Epithelial cell of proximal tubule (primary cell): ENCODE measurements at regions not wholly inside any gene's neighbourhood (a gene's known extent, or its start where the extent isn't known, plus 50 kb on each side); places are given as distances from the start of the nearest gene placed in this dataset.

Experiments used
- DNase-seq: peaks from one replicate; pipeline ENCODE4 v3.0.0-alpha.2; 2011; ENCODE audit warnings: low read depth
- H3K4me3 ChIP-seq: 2 replicates; pipeline ENCODE4 v1.5.1; 2011; ENCODE audit warnings: low read depth, mild to moderate bottlenecking, low read length
- TF ChIP-seq, protein P1 (sequence below): conservative IDR thresholded peaks from 2 replicates; pipeline ENCODE4 v1.5.1; 2012; ENCODE audit warnings: low read depth, mild to moderate bottlenecking, low read length

- H3K4me3 ChIP-seq, result no peak overlapping the region
- TF ChIP-seq, protein P1, sequence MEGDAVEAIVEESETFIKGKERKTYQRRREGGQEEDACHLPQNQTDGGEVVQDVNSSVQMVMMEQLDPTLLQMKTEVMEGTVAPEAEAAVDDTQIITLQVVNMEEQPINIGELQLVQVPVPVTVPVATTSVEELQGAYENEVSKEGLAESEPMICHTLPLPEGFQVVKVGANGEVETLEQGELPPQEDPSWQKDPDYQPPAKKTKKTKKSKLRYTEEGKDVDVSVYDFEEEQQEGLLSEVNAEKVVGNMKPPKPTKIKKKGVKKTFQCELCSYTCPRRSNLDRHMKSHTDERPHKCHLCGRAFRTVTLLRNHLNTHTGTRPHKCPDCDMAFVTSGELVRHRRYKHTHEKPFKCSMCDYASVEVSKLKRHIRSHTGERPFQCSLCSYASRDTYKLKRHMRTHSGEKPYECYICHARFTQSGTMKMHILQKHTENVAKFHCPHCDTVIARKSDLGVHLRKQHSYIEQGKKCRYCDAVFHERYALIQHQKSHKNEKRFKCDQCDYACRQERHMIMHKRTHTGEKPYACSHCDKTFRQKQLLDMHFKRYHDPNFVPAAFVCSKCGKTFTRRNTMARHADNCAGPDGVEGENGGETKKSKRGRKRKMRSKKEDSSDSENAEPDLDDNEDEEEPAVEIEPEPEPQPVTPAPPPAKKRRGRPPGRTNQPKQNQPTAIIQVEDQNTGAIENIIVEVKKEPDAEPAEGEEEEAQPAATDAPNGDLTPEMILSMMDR, result no peak
- DNase-seq, result no peak
Measured at GRCh38 chr16:56109205-56109604, 82.1 kb upstream of the GNAO1 start.

GRCh38 chr16:56108724-56109123 lies 82.6 kb upstream of the GNAO1 start:
- H3K4me3 ChIP-seq, result no peak overlapping the region
- TF ChIP-seq, protein P1, result no peak
- no peak for DNase-seq

DNA sequence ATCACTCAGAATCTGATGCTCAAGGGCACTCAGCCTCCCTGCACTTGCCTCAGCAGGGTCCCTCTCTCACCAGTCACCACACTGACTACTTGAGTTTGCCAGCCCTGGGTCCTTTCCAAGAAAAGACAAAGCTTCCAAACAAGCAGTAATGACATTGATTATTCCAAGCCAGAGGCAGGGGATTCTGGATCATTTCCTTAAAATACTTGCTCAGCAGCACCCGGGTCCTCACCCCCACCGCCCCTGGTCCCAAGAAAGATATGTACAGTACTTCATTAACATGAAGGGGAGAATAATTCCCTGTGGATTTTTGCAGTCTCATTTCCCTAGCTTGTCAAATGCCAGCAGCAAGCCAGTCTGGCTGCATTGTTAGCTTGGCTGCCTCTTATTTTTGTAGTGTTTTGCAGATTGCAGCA lies 83.2 kb upstream of the GNAO1 start:
- H3K4me3 ChIP-seq, result no peak overlapping the region
- TF ChIP-seq, protein P1, result no peak
- no peak for DNase-seq

GRCh38 chr16:56106527-56106926 lies 84.8 kb upstream of the GNAO1 start:
- no peak overlapping the region for H3K4me3 ChIP-seq
- no peak for DNase-seq
- TF ChIP-seq, protein P1, result no peak

DNA sequence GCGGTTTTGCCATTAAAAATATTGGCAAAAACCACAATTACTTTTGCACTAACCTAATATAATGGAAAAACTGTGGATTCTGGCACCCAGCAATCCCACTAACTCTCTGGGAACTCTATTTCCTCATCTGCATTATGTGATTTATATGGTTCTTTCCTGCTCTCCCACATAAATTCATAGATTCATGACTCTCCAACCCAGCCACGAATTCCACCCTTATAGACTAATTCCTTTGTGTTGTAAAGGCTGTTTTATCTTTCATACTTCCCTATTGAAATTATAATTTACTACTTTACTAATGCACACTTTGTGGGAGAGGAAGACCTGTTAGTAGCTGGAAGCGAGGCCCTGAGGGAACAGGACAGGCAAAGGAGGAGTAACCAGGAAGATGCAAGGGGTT lies 88.4 kb upstream of the GNAO1 start:
- TF ChIP-seq, protein P1, result no peak
- no peak overlapping the region for H3K4me3 ChIP-seq
- DNase-seq, result no peak

GRCh38 chr16:56102183-56102686 lies 89.1 kb upstream of the GNAO1 start:
- no peak overlapping the region for H3K4me3 ChIP-seq
- DNase-seq, result no peak
- TF ChIP-seq, protein P1, result no peak

DNA sequence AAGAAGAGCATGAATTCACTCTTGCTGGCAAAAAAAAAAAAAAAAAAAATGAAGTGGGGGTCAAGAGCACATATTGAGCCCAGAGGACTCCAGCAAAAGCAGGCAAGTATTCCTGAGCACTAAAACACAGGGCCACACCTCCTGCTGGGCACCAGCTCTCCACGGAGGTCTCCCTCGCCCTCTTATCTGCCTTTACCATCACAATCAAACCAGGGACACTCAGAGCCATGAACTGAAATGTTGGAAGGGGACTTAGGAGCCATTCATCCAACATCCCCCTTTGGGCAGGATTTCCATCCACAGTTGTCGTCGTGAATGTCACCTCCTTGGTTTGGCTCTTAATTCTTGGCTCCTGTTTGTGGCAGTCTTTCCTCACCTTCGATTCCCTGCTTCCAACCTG lies 89.8 kb upstream of the GNAO1 start:
- TF ChIP-seq, protein P1, result no peak
- no peak for DNase-seq
- H3K4me3 ChIP-seq, result no peak overlapping the region
